GM23248 (cell line): ENCODE measurements at regions not wholly inside any gene's neighbourhood (a gene's known extent, or its start where the extent isn't known, plus 50 kb on each side); places are given as distances from the start of the nearest gene placed in this dataset.

Experiments
- DNase-seq: peaks from one replicate; pipeline ENCODE4 v3.0.0-alpha.2; 2015
- H2AFZ ChIP-seq: fragments of 200-600 bp; sonication (generic); 2 replicates; pipeline ENCODE4 v1.6.1; 2016; ENCODE audit warnings: antibody characterized with exemption
- H3F3A ChIP-seq: fragments of 200-600 bp; sonication (generic); 2 replicates; pipeline ENCODE4 v1.6.1; 2016; ENCODE audit warnings: mild to moderate bottlenecking, antibody characterized with exemption, mixed run types; ENCODE audit not compliant: insufficient read depth
- H3K27ac ChIP-seq: fragments of 200-600 bp; sonication (generic); 2 replicates; pipeline ENCODE4 v1.5.1; 2016; ENCODE audit warnings: mild to moderate bottlenecking
- H3K27me3 ChIP-seq: fragments of 200-600 bp; sonication (generic); replicated peaks from 2 replicates; pipeline ENCODE4 v1.6.1; 2016; ENCODE audit warnings: mild to moderate bottlenecking; ENCODE audit not compliant: insufficient read depth
- H3K36me3 ChIP-seq: fragments of 200-600 bp; sonication (generic); 2 replicates; pipeline ENCODE4 v1.6.1; 2016; ENCODE audit warnings: low read depth, mild to moderate bottlenecking
- H3K4me1 ChIP-seq: fragments of 200-600 bp; sonication (generic); 2 replicates; pipeline ENCODE4 v1.6.1; 2016; ENCODE audit warnings: mild to moderate bottlenecking; ENCODE audit not compliant: insufficient read depth
- H3K4me2 ChIP-seq: fragments of 200-600 bp; sonication (generic); one replicate; pipeline ENCODE4 v1.6.1; 2016; ENCODE audit warnings: mild to moderate bottlenecking; ENCODE audit not compliant: unreplicated experiment
- H3K4me3 ChIP-seq: fragments of 200-600 bp; sonication (generic); 2 replicates; pipeline ENCODE4 v1.5.1; 2016; ENCODE audit warnings: mild to moderate bottlenecking
- H3K79me2 ChIP-seq: fragments of 200-600 bp; sonication (generic); 2 replicates; pipeline ENCODE4 v1.6.1; 2016; ENCODE audit warnings: mild to moderate bottlenecking; ENCODE audit not compliant: insufficient read depth
- H3K9ac ChIP-seq: fragments of 200-600 bp; sonication (generic); 2 replicates; pipeline ENCODE4 v1.6.1; 2016; ENCODE audit warnings: mild to moderate bottlenecking
- H3K9me2 ChIP-seq: fragments of 200-600 bp; sonication (generic); 2 replicates; pipeline ENCODE4 v1.6.1; 2016; ENCODE audit warnings: mixed run types, mild to moderate bottlenecking, moderate library complexity; ENCODE audit not compliant: insufficient read depth
- H3K9me3 ChIP-seq: fragments of 200-600 bp; sonication (generic); one replicate; pipeline ENCODE4 v1.6.1; 2017; ENCODE audit warnings: low read depth
- H4K20me1 ChIP-seq: fragments of 200-600 bp; sonication (generic); 2 replicates; pipeline ENCODE4 v1.6.0; 2016; ENCODE audit not compliant: insufficient read depth
- EZH2 ChIP-seq: fragments of 200-600 bp; sonication (generic); IDR thresholded peaks from 2 replicates; pipeline ENCODE4 v1.6.1; 2018; ENCODE audit warnings: antibody characterized with exemption, mild to moderate bottlenecking; ENCODE audit not compliant: insufficient read depth, poor library complexity, severe bottlenecking
- EZH2phosphoT487 ChIP-seq: fragments of 200-600 bp; sonication (generic); IDR thresholded peaks from 2 replicates; pipeline ENCODE4 v1.6.1; 2018; ENCODE audit warnings: antibody characterized with exemption, moderate library complexity, mild to moderate bottlenecking, low read depth; ENCODE audit not compliant: insufficient read depth
- WGBS, 2 experiments: methylation state at CpG; one replicate each; pipeline ENCODE4 v1.1.6; 2015 to 2017; ENCODE audit warnings: low lambda C conversion rate in 2 of 2, low coverage in 1 of 2; ENCODE audit errors: missing lambda C conversion rate in 2 of 2; 5-methylcytosine and 5-hydroxymethylcytosine counted together
- in situ Hi-C: fragments of 300-500 bp; cut with MboI; formaldehyde crosslinking; loops from 2 replicates; pipeline ENCODE4 v1.15.0; 2020

DNA sequence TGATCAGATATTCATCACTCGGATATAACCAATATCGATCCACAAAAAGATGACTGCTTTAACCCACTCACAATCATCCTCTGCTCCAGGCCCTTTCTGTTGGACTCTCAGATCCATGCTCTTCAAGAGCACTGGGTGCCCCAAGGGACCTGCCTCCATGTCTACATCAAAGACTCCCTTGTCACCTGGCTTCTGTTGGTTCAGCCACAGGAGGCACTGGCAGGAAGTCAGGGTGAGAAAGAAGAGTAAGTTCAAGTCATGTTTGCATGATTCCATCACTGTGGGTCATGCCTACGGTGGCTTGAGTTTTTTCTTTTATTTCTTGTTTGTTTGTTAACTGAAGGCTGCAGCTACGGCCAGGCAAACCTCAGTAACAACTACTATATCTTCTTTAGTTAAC, 243.3 kb downstream of the ADGRG6 start:
- no peak overlapping the region for H3K4me2 ChIP-seq
- no peak for TF ChIP-seq EZH2phosphoT487
- no peak for TF ChIP-seq EZH2
- WGBS, 2 experiments, result 77 to 90% methylated on average over 4 of the region's 4 CpGs
- H3K4me1 ChIP-seq, result peaks cover 14% of the 10 kb centered on the region
- no peak for DNase-seq
- in situ Hi-C loops, result no loop called here
- H4K20me1 ChIP-seq, result no peaks in the 10 kb centered on the region
- H2AFZ ChIP-seq, result no peak overlapping the region
- no peaks in the 10 kb centered on the region for H3K9me2 ChIP-seq
- no peak overlapping the region for H3K4me3 ChIP-seq
- H3K27ac ChIP-seq, result no peak overlapping the region
- no peaks in the 10 kb centered on the region for H3K36me3 ChIP-seq
- H3K79me2 ChIP-seq, result no peaks in the 10 kb centered on the region
- H3K27me3 ChIP-seq, result no peaks in the 10 kb centered on the region
- 0 out of 2 replicates have a peak, but pooled peaks cover 8% of the 10 kb centered on the region for H3F3A ChIP-seq
- H3K9ac ChIP-seq, result no peak overlapping the region
- no peaks in the 10 kb centered on the region for H3K9me3 ChIP-seq

DNA sequence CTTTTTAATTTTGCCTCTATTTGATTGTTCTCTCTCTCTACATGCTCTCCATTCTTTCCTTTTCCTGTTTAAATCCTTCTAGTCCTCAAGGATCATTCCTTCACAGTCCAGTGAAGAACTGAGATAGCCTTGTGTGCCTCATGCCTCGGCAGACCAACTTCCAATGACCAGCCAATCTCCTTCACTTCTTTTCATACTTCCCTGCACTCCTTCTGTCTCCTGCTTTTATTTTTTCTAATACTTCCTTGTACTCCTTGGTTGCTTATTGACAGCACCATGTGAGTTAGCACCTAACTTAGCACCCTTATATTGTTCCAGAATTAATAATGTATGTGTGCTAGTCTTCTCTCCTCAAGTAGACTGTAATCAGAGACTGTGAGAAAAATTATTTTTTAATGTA, 246.8 kb downstream of the ADGRG6 start:
- Histone ChIP-seq H3K4me3 (no peak overlapping the region), H3K4me1 (no peaks in the 10 kb centered on the region; the same call in 1 of the 2 replicates), H4K20me1 (no peaks in the 10 kb centered on the region), H3K36me3 (no peaks in the 10 kb centered on the region), H3F3A (0 out of 2 replicates have a peak, but pooled peaks cover 3% of the 10 kb centered on the region), H3K27ac (no peak overlapping the region), H3K27me3 (no peaks in the 10 kb centered on the region; the same call in 1 of the 2 replicates), H3K79me2 (no peaks in the 10 kb centered on the region), H3K4me2 (no peak overlapping the region), H2AFZ (no peak overlapping the region), H3K9ac (no peak overlapping the region), H3K9me3 (no peaks in the 10 kb centered on the region), H3K9me2 (no peaks in the 10 kb centered on the region)
- 77 to 88% methylated on average over 1 of the region's 1 CpG for WGBS, 2 experiments
- in situ Hi-C loops, result no loop called here
- TF ChIP-seq EZH2 (no peak), EZH2phosphoT487 (no peak)
- DNase-seq, result no peak

DNA sequence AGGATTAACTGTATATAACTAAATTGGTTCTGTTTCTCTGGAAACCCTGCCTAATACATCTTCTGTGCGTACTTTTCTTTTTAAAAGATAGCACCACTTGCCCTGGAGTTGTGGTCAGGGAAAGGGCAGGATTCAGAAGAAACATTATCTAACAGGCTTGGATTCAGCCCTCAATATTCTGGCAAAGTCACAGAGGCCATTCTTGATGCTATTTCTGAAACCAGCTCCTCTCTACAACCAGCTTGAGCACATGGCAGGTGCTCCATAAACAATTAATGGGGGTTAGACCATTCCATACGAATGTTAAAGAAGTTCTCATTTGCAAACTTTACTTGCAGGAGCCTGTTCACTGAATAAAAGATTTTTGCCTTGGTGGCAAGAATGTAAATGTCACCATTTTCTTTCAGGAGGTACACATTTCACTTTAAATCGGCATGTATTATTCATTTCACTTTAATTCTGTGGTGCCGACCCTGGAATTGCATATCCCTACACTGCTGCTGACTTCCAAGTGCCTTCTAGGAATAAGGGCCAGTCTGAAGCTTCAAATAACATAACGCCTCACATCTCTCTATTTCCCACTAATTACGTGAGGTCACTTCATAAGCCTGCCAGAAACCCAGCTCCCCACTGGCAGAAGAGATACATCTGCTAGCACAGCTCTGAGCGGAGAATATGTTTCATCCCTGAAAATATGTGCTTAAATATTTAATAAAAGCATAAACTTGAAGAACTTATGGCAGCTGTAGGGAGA, 248.7 kb downstream of the ADGRG6 start:
- no peaks in the 10 kb centered on the region; the same call in 1 of the 2 replicates for H3K27me3 ChIP-seq
- TF ChIP-seq EZH2, result no peak
- TF ChIP-seq EZH2phosphoT487, result no peak
- H3K9me3 ChIP-seq, result no peaks in the 10 kb centered on the region
- H2AFZ ChIP-seq, result no peak overlapping the region
- no peaks in the 10 kb centered on the region for H3K9me2 ChIP-seq
- DNase-seq, result no peak
- no peaks in the 10 kb centered on the region; the same call in 1 of the 2 replicates for H3K4me1 ChIP-seq
- no peak overlapping the region for H3K9ac ChIP-seq
- no peak overlapping the region for H3K27ac ChIP-seq
- WGBS, 2 experiments, result 82 to 83% methylated on average over 7 of the region's 7 CpGs
- no peaks in the 10 kb centered on the region for H3F3A ChIP-seq
- no peaks in the 10 kb centered on the region for H4K20me1 ChIP-seq
- H3K79me2 ChIP-seq, result no peaks in the 10 kb centered on the region
- H3K4me2 ChIP-seq, result no peak overlapping the region
- in situ Hi-C loops, result no loop called here
- no peaks in the 10 kb centered on the region for H3K36me3 ChIP-seq
- no peak overlapping the region for H3K4me3 ChIP-seq

DNA sequence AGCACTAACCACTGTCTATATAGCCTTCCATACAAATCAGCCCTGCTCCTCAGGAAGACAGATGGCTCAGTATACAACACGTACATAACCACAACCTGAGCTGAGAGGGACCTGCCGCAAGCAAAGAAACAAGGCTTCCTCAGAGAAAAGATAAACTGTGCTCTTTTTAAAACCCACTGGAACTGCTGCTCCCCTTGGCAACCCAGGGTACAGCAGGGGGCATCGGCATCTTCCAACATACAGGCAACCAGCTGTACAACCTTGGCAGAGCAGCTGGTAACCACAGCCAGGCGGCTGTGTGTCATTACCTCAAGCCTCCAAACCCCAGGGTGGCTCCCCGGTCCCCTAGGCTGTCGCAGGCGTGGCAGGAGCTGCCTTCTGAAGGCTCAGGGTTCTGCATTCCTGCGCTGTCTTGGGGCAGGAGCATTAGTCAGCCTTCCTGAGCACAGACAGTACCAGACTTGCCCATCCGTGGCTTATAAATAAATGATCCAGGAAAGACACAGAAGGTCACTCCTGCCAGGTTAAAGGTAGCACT, 249.5 kb downstream of the ADGRG6 start:
- H3K4me2 ChIP-seq, result peak overlapping the region; percentile 43
- no peak overlapping the region for H3K4me3 ChIP-seq
- no peaks in the 10 kb centered on the region; the same call in 1 of the 2 replicates for H3K4me1 ChIP-seq
- H3K9ac ChIP-seq, result no peak overlapping the region
- H3K27ac ChIP-seq, result no peak overlapping the region
- no peaks in the 10 kb centered on the region for H3F3A ChIP-seq
- no peaks in the 10 kb centered on the region for H3K9me2 ChIP-seq
- H3K36me3 ChIP-seq, result no peaks in the 10 kb centered on the region
- no peaks in the 10 kb centered on the region for H4K20me1 ChIP-seq
- no peaks in the 10 kb centered on the region for H3K9me3 ChIP-seq
- in situ Hi-C loops, result no loop called here
- no peaks in the 10 kb centered on the region for H3K79me2 ChIP-seq
- H2AFZ ChIP-seq, result peak overlapping the region; percentile 19; the same call in 1 of the 2 replicates
- no peaks in the 10 kb centered on the region; the same call in 1 of the 2 replicates for H3K27me3 ChIP-seq
- WGBS, 2 experiments, result 19% methylated on average over 9 of the region's 9 CpGs
- TF ChIP-seq EZH2 (no peak), EZH2phosphoT487 (no peak)
- peak; percentile 49 for DNase-seq
